ENCODE measurements at regions not wholly inside any gene's neighbourhood (a gene's known extent, or its start where the extent isn't known, plus 50 kb on each side); places are given as distances from the start of the nearest gene placed in this dataset.

- POLR2A ChIA-PET: no interaction called here
- intact Hi-C loops (cut with micrococcal nuclease; ENCODE audit: unreplicated experiment): no loop called here
- TF ChIP-seq SIN3A (IDR thresholded peaks at IDR 0.05; ENCODE audit: borderline replicate concordance, insufficient read depth, low read depth, low read length): no peak
- TF ChIP-seq TCF7L2 (IDR thresholded peaks at IDR 0.05; ENCODE audit: low read depth, low read length): no peak
- TF ChIP-seq REST (IDR thresholded peaks at IDR 0.05; ENCODE audit: insufficient read depth in 1 of 2, low read depth in 2 of 2, low read length in 1 of 2): no peak
- TF ChIP-seq CTCF (IDR thresholded peaks at IDR 0.05): no peak
- TF ChIP-seq POLR2AphosphoS5 (IDR thresholded peaks at IDR 0.05; ENCODE audit: low read depth, low read length): no peak
- DNase-seq (ENCODE audit: low read depth, low spot score) (no peak), ATAC-seq (no peak)
- CTCF ChIA-PET: no interaction called here
- H3K27me3 ChIP-seq (ENCODE audit: control insufficient read depth, insufficient read depth, low read length): no peaks in the 10 kb centered on the region
- no peak overlapping the region for H3K4me3 ChIP-seq (ENCODE audit: low read depth in 2 of 2, low read length in 2 of 2)
- H3K9me3 ChIP-seq (ENCODE audit: control insufficient read depth, insufficient read depth, low read depth, low read length): no peaks in the 10 kb centered on the region
- no peaks in the 10 kb centered on the region for H3K4me1 ChIP-seq (ENCODE audit: control insufficient read depth, insufficient read depth, low read length)
- no TSS peak for BruUV-seq (replicated peaks)
- H3K36me3 ChIP-seq (ENCODE audit: control insufficient read depth, insufficient read depth, low read length): no peaks in the 10 kb centered on the region
- H3K27ac ChIP-seq (ENCODE audit: low read length): no peak overlapping the region
- in situ Hi-C loops (cut with HindIII; ENCODE audit: low pct_unique_long_range_greater_than_20kb, low sequenced_read_pairs): no loop called here
Measured at GRCh38 chr6:76866091-76866915, 597.0 kb downstream of the HTR1B start.

- ChIA-PET CTCF (no interaction called here), POLR2A (no interaction called here)
- H3K4me1 ChIP-seq (ENCODE audit: control insufficient read depth, insufficient read depth, low read length): no peaks in the 10 kb centered on the region
- TF ChIP-seq REST (IDR thresholded peaks at IDR 0.05; ENCODE audit: insufficient read depth in 1 of 2, low read depth in 2 of 2, low read length in 1 of 2): no peak
- no peak for TF ChIP-seq CTCF (IDR thresholded peaks at IDR 0.05)
- TF ChIP-seq POLR2AphosphoS5 (IDR thresholded peaks at IDR 0.05; ENCODE audit: low read depth, low read length): no peak
- TF ChIP-seq TCF7L2 (IDR thresholded peaks at IDR 0.05; ENCODE audit: low read depth, low read length): no peak
- no peak for TF ChIP-seq SIN3A (IDR thresholded peaks at IDR 0.05; ENCODE audit: borderline replicate concordance, insufficient read depth, low read depth, low read length)
- no TSS peak for BruUV-seq (replicated peaks)
- no peaks in the 10 kb centered on the region for H3K36me3 ChIP-seq (ENCODE audit: control insufficient read depth, insufficient read depth, low read length)
- DNase-seq (ENCODE audit: low read depth, low spot score): no peak
- H3K27me3 ChIP-seq (ENCODE audit: control insufficient read depth, insufficient read depth, low read length): no peaks in the 10 kb centered on the region
- H3K4me3 ChIP-seq (ENCODE audit: low read depth in 2 of 2, low read length in 2 of 2): no peak overlapping the region
- no peak overlapping the region for H3K27ac ChIP-seq (ENCODE audit: low read length)
- no peak for ATAC-seq
- in situ Hi-C loops (cut with HindIII; ENCODE audit: low pct_unique_long_range_greater_than_20kb, low sequenced_read_pairs): no loop called here
- intact Hi-C loops (cut with micrococcal nuclease; ENCODE audit: unreplicated experiment): no loop called here
- no peaks in the 10 kb centered on the region for H3K9me3 ChIP-seq (ENCODE audit: control insufficient read depth, insufficient read depth, low read depth, low read length)
Measured at GRCh38 chr6:76862936-76863335, 600.4 kb downstream of the HTR1B start.

All from Panc1 (cell line).